GM18502 (cell line): ENCODE measurements at regions not wholly inside any gene's neighbourhood (a gene's known extent, or its start where the extent isn't known, plus 50 kb on each side); places are given as distances from the start of the nearest gene placed in this dataset.

Source experiments
- ATAC-seq: cut with Tn5 transposase; IDR thresholded peaks from one replicate; pipeline ENCODE4 v1.9.1; 2021; ENCODE audit warnings: mild to moderate bottlenecking; ENCODE audit not compliant: unreplicated experiment, poor library complexity

GRCh38 chr10:107379601-107380000, 215.1 kb upstream of the SORCS1 start:
- no peak for ATAC-seq

GRCh38 chr10:107371801-107372200, 207.3 kb upstream of the SORCS1 start:
- no peak for ATAC-seq

GRCh38 chr10:107364872-107365271, 200.4 kb upstream of the SORCS1 start:
- ATAC-seq, result no peak

- ATAC-seq, result no peak
These were observed 197.8 kb upstream of the SORCS1 start for GRCh38 chr10:107362306-107362705.

GRCh38 chr10:107357033-107357432, 192.5 kb upstream of the SORCS1 start:
- no peak for ATAC-seq

GRCh38 chr10:107356396-107356795, 191.9 kb upstream of the SORCS1 start:
- ATAC-seq, result no peak

GRCh38 chr10:107342711-107343110, 178.2 kb upstream of the SORCS1 start:
- no peak for ATAC-seq

- ATAC-seq, result no peak
These were observed 176.8 kb upstream of the SORCS1 start for GRCh38 chr10:107341281-107341680.

GRCh38 chr10:107340326-107340725, 175.8 kb upstream of the SORCS1 start:
- ATAC-seq, result no peak

GRCh38 chr10:107336061-107336460, 171.6 kb upstream of the SORCS1 start:
- no peak for ATAC-seq

- ATAC-seq, result no peak
These were observed 153.1 kb upstream of the SORCS1 start for GRCh38 chr10:107317592-107317991.

GRCh38 chr10:107303203-107303602, 138.7 kb upstream of the SORCS1 start:
- ATAC-seq, result no peak

- ATAC-seq, result no peak
These were observed 135.1 kb upstream of the SORCS1 start for GRCh38 chr10:107299606-107300005.

GRCh38 chr10:107284187-107284586, 119.7 kb upstream of the SORCS1 start:
- no peak for ATAC-seq

GRCh38 chr10:107280293-107280692, 115.8 kb upstream of the SORCS1 start:
- ATAC-seq, result no peak

GRCh38 chr10:107277591-107277990, 113.1 kb upstream of the SORCS1 start:
- no peak for ATAC-seq

GRCh38 chr10:107275806-107276205, 111.3 kb upstream of the SORCS1 start:
- ATAC-seq, result no peak

- no peak for ATAC-seq
These were observed 105.1 kb upstream of the SORCS1 start for GRCh38 chr10:107269626-107270025.

- ATAC-seq, result no peak
These were observed 100.2 kb upstream of the SORCS1 start for GRCh38 chr10:107264742-107265141.

GRCh38 chr10:107244122-107244521, 79.6 kb upstream of the SORCS1 start:
- ATAC-seq, result no peak

GRCh38 chr10:107238275-107238674, 73.8 kb upstream of the SORCS1 start:
- no peak for ATAC-seq

- ATAC-seq, result no peak
These were observed 67.5 kb upstream of the SORCS1 start for GRCh38 chr10:107232013-107232412.

- no peak for ATAC-seq
These were observed 66.4 kb upstream of the SORCS1 start for GRCh38 chr10:107230887-107231286.
